DMS114 treated with DMSO at 0.1 percent for 48 hours (cell line): ENCODE measurements at regions not wholly inside any gene's neighbourhood (a gene's known extent, or its start where the extent isn't known, plus 50 kb on each side); places are given as distances from the start of the nearest gene placed in this dataset.

Experiments used
- DNase-seq: peaks from one replicate; lab custom pipeline; 2025; ENCODE audit not compliant: unreplicated experiment; lab: John Stamatoyannopoulos, UW

- DNase-seq: no peak
Measured at GRCh38 chr20:24813080-24813479, 136.0 kb upstream of the CST7 start.

DNA sequence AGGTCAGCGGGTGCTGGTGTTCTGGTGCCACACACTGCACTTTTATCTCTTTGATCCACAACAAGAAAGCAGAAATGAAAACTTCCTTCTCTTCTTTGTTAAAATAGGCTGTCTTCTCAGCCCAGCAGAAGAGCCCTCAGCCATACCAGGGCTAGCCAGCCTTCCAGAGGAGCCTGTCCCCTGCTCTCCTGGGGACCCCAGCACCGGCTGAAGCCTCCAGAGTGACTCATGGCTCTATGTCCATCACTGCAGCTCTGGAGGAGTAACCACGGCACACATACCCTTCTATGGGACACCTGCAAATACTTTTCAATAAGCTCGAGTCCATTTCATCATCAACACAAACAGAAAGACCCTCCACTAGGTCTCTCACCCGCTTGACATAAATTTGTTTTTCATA is 135.6 kb upstream of the CST7 start:
- DNase-seq: no peak

GRCh38 chr20:24813936-24814335 is 135.1 kb upstream of the CST7 start:
- no peak for DNase-seq

GRCh38 chr20:24814556-24815195 is 134.4 kb upstream of the CST7 start:
- DNase-seq: no peak

DNA sequence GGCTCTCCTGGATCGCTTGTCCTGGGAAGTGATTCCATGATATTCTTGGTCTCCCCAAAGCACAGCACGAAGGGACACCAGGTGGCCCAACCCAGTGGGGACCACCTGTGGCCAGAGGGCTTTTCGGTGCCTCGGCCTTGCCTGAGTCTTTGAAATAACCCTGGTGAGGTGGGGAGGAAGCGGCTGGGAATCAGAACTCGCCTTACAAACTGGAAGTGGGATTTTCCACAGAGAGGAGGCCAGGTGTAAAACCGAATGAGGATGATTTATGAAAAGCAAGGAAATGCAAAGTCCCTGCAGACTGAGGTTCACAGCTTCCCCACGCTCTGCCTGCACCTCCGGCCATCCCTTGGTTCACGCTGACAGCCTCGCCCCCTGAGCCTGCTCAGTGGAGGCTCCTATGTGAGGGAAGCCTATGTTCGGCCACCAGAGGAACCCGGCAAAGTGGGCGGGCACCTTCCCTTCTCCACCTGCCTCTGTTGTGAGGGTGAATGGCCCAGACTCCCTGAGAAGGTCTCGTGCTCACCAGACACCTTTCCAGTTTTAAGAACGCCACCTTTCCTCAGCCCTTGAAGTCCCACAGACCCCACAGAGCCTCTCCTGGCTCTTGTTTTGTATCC is 133.8 kb upstream of the CST7 start:
- no peak for DNase-seq

GRCh38 chr20:24815931-24816330 is 133.1 kb upstream of the CST7 start:
- no peak for DNase-seq

DNA sequence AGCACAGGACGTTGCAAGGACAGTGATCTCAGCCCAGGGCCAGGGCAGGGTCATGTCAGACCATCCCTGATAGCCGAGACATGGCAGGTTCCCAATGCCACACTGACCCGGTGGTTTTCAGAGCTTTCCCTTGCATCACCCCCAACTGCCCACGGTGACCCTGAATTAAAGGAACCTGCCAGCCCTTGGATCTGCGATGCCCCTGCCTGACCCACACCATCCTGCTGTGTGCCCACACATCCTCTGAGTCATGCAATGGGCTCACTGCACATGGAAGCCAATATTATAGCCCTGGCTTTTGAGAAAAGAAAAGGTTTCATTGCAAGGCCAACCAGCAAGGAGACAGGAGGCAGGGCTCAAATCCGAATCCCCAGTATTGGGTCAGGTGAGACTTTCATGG is 132.6 kb upstream of the CST7 start:
- no peak for DNase-seq

DNA sequence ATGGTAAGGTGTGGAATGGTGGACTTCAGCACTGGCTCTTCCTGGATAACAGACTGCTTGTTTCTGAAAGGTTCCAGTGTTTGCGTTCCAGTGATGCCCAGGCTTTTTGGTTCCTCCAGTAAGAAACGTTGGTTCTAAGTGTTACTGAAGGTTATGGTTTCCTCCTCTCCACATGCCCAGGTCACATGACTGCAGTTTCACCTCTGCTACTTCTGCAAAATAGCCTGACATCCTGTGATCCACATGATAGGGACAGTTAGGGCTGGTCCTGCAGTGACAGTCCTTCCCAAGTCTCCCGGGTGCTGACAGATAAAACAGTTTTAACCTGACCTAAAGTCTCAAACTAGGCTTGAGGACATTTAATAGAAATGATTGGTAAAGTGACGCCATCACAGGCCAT is 132.2 kb upstream of the CST7 start:
- no peak for DNase-seq

GRCh38 chr20:24817351-24817750 is 131.7 kb upstream of the CST7 start:
- DNase-seq: no peak

- no peak for DNase-seq
Measured at GRCh38 chr20:24818056-24818455, 131.0 kb upstream of the CST7 start.

DNA sequence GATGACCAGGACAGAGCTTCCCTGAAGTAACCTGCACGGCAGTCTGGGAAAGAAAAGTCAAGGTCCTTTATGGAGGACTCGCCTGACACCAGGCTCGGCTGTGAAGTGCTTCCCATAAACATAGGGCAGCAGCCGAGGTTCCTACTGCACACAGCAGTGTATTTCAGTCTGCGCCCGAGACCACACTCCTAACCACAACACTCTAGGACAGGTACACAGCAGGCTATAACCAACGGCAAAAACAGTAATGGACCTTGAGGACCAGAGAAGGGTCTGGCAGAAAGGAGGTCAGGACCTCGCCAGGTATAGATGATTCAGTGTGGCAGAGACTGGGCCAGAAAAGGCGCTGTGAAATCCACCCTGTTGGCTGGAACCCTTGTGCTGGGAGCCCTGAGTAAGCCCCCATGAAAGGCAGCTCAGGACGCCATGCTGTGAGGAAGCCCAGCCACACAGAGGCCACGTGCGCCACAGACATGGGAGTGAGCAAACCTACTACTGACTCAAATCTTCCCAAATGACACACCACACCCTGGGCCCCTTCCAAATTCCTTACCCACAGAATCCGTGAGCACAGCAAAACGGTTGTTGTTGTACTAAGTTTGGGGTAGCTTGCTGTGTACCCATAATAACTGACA is 129.6 kb upstream of the CST7 start:
- no peak for DNase-seq

DNA sequence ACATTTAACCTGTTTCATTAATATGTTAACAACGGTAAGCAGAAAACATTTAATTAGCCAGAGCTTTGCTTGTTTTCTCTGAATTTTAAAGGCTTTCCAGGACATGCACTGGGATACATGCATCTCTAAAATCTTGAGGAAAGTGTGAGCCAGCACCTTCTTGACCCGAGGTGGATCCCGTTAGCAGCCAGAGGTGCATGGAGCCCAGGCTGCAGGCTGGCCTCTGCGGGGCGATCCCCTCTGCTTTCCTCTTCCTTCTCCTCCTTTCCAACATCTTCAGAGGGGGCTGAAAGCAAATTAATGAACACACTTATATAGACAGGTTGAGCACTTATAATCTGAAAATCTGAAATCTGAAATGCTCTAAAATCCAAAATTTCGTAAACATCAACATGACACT is 128.7 kb upstream of the CST7 start:
- DNase-seq: no peak

DNA sequence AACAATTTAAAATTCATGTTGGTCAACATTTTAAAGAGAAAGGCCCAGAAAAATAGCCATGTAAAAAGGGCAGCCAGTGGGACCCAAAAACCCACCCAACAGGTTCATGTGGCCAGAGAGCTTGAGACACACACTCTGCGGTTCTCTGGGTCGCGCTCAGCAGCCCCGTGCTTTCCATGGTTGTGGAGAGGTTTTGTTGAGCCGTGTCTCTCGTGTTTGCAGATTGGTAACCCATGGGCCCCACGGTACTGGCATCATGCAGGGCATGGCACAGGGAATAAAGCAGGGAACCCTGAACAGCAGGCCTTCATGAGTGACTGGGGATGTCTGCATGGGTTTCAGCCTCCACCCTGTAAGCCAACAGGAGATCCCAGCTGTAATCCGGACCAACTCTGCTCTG is 127.7 kb upstream of the CST7 start:
- DNase-seq: no peak

GRCh38 chr20:24823176-24823784 is 125.8 kb upstream of the CST7 start:
- no peak for DNase-seq

DNA sequence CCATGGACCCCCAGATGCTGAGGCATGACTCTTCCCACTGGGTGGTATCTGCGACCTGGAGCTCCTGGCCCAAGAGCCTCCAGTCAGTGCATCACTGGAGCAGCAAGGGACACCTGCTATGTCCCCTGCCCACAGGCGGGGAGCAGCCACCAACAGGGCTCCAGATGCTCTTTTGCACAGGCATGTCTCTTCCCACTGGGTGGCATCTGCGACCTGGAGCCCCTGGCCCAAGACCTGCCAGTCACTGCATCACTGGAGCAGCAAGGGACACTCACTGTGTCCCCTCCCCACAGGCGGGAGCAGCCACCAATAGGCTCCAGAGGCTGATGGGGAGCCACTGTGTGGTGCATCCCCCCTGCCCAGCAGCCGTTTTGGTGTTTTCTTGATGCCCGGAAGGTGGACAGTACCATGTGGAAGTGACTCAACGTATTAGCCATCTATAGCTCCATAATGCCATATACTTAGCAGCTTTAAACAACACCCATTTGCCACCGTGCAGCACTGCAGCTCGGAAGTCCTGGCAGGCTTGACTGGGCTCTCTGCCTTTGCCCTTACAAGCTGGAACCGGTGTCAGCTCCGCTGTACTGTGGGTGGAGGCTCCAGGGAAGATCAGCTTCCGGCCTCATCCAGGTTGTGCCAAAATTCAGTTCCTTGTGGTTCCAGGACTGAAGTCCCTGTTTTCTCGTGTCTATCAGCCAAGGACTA is 124.9 kb upstream of the CST7 start:
- DNase-seq: no peak

- DNase-seq: no peak
Measured at GRCh38 chr20:24825591-24825990, 123.5 kb upstream of the CST7 start.

- no peak for DNase-seq
Measured at GRCh38 chr20:24827603-24828295, 121.3 kb upstream of the CST7 start.

- no peak for DNase-seq
Measured at GRCh38 chr20:24828992-24829648, 119.9 kb upstream of the CST7 start.

- no peak for DNase-seq
Measured at GRCh38 chr20:24829649-24830370, 119.3 kb upstream of the CST7 start.

- no peak for DNase-seq
Measured at GRCh38 chr20:24830649-24831048, 118.4 kb upstream of the CST7 start.
